ENCODE measurements at regions not wholly inside any gene's neighbourhood (a gene's known extent, or its start where the extent isn't known, plus 50 kb on each side); places are given as distances from the start of the nearest gene placed in this dataset.

DNA sequence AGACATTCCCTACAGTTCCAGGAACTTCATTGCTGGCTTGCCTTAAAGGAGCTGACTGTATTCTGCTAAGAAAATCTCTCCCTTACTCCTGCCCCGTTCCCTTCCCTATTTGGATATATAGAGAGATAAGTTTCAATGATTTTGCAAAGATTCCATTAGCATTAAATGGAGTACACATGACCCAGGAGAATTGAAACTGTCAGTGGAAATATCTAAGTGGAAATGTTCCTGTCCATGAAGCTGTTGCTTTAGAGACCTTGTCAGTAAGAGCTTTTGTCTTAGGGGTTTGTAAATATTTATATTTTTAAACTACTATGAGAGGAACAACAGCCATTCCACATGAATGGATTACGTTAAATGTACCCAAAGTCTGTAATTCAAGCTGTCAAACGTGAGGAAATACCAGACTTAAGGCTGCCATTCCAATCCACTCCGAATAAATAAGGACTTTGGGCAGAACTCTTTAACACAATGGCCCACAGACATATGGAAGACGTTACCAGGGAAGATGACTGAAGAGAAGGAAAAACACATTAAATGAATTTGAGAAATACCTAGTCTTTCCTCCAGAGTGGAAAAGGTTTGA, 387.1 kb upstream of the PAPPA start:
- no peak for ATAC-seq
- intact Hi-C loops (cut with micrococcal nuclease): no loop called here
- Mint-ChIP-seq H3K9me3 (no peaks in the 10 kb centered on the region), H3K36me3 (ENCODE audit: low read depth) (no peaks in the 10 kb centered on the region), H3K4me1 (ENCODE audit: low read depth) (no peaks in the 10 kb centered on the region), H3K27me3 (peaks cover 1% of the 10 kb centered on the region), H3K27ac (no peak overlapping the region), H3K4me3 (no peak overlapping the region)
- POLR2A ChIA-PET: no interaction called here
- DNase-seq: no peak
- TF ChIP-seq, protein P1, sequence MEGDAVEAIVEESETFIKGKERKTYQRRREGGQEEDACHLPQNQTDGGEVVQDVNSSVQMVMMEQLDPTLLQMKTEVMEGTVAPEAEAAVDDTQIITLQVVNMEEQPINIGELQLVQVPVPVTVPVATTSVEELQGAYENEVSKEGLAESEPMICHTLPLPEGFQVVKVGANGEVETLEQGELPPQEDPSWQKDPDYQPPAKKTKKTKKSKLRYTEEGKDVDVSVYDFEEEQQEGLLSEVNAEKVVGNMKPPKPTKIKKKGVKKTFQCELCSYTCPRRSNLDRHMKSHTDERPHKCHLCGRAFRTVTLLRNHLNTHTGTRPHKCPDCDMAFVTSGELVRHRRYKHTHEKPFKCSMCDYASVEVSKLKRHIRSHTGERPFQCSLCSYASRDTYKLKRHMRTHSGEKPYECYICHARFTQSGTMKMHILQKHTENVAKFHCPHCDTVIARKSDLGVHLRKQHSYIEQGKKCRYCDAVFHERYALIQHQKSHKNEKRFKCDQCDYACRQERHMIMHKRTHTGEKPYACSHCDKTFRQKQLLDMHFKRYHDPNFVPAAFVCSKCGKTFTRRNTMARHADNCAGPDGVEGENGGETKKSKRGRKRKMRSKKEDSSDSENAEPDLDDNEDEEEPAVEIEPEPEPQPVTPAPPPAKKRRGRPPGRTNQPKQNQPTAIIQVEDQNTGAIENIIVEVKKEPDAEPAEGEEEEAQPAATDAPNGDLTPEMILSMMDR (IDR thresholded peaks at IDR 0.05): no peak
- CTCF ChIA-PET: no interaction called here

DNA sequence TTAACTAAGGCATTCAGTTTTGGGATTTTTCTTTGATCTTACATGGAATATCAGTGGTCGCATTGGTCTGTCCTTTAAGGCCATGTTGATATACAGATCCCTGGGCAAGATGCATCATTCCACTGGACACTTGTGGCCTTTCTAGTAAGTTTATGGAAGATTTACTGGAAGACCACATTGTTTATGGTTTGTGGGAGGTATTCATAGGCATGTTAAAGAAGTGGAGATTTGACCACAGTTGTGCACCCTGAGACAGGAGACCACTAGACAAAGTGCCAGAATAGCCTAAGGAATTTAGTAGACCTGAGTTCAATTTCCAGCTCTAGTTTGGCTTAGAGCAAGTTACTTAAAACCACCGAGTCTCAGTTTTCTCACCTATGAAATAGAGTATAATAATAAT, 383.1 kb upstream of the PAPPA start:
- POLR2A ChIA-PET: no interaction called here

DNA sequence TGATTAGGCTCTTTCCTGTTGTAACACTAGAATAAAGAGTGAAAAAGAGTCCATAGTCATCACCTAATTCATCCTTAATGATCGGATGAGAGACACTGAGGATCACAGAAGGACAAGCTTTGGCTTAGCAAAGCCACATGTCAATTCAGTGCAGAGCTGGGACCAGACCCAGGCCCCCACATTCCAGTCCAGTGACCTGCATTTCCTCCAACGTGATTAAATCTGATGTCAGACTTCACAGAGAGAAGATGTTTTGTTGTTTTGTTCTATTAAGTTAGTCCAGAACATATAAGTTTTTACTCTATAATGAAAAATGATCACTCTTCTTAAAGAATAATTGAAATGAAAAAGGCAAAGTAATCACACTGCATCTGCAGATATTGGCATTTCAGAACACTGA, 377.9 kb upstream of the PAPPA start:
- no peak for ATAC-seq
- H3K4me1 Mint-ChIP-seq (ENCODE audit: low read depth): no peaks in the 10 kb centered on the region
- no peak overlapping the region for H3K27ac Mint-ChIP-seq
- H3K27me3 Mint-ChIP-seq: peaks cover 2% of the 10 kb centered on the region
- no peak overlapping the region for H3K4me3 Mint-ChIP-seq
- no peaks in the 10 kb centered on the region for H3K9me3 Mint-ChIP-seq
- POLR2A ChIA-PET: no interaction called here
- CTCF ChIA-PET: no interaction called here
- no peaks in the 10 kb centered on the region for H3K36me3 Mint-ChIP-seq (ENCODE audit: low read depth)
- no peak for DNase-seq
- intact Hi-C loops (cut with micrococcal nuclease): no loop called here
- TF ChIP-seq, protein P1 (IDR thresholded peaks at IDR 0.05): no peak

More for the DNA sequence above, 383.1 kb upstream of the PAPPA start:
- no peak overlapping the region for H3K27ac Mint-ChIP-seq
- H3K4me1 Mint-ChIP-seq (ENCODE audit: low read depth): no peaks in the 10 kb centered on the region
- intact Hi-C loops (cut with micrococcal nuclease): no loop called here
- H3K36me3 Mint-ChIP-seq (ENCODE audit: low read depth): no peaks in the 10 kb centered on the region
- ATAC-seq (no peak), DNase-seq (no peak)
- H3K9me3 Mint-ChIP-seq: no peaks in the 10 kb centered on the region
- H3K27me3 Mint-ChIP-seq: peaks cover 3% of the 10 kb centered on the region
- CTCF ChIA-PET: no interaction called here
- TF ChIP-seq, protein P1 (IDR thresholded peaks at IDR 0.05): no peak
- no peak overlapping the region for H3K4me3 Mint-ChIP-seq

DNA sequence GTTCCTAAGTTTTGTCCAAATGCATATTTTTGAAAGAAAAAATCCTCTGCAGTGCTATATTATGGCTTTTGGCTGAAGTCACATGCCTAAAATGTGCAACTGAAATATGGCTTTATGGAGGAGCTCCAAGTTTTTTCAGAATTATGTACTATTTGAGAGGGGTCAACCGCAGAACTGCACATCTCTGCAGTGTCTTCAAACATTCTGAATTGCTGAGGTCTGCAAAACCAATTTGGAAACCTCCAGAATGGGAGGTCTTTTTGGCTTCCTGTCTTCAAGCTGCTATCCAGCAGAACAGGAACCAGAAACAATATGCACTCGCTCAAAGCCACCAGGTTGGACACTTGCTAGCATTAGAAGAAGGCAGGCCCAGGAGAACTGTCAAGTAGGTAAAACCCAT, 376.0 kb upstream of the PAPPA start:
- H3K27me3 Mint-ChIP-seq: no peaks in the 10 kb centered on the region
- intact Hi-C loops (cut with micrococcal nuclease): no loop called here
- ATAC-seq (no peak), DNase-seq (no peak)
- no peak overlapping the region for H3K4me3 Mint-ChIP-seq
- no peak overlapping the region for H3K27ac Mint-ChIP-seq
- TF ChIP-seq, protein P1 (IDR thresholded peaks at IDR 0.05): no peak
- no peaks in the 10 kb centered on the region for H3K4me1 Mint-ChIP-seq (ENCODE audit: low read depth)
- ChIA-PET POLR2A (no interaction called here), CTCF (no interaction called here)
- no peaks in the 10 kb centered on the region for H3K36me3 Mint-ChIP-seq (ENCODE audit: low read depth)
- no peaks in the 10 kb centered on the region for H3K9me3 Mint-ChIP-seq

DNA sequence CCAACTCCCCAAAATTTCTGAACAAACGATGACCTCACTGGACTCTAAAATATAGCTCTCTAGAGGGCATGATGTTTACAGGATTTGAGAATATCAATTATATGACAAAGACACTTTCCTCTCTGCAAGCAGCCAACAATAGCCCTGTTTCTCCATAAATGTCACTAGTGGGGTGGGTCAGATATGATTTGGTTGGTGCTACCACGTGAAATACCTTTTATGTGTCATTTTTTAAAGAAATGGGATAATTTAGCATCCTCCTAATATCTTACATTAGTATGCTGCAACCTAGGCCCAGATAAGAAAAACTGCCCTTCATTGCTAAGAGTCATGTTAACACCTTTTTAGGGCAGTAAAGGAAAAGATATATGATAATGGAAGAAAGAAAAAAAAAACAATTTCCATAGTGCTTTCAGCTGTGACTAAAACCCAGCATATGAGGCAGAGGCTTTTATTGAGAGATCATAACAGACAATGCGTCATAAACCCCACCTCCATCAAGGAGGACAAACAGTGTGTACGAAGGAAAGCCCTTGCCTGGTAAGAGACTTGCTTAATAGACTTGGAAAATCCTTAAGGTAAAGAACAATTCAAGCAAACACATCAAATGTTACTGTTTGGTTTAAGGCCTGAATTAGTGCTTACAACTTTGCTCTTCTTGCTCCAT, 372.4 kb upstream of the PAPPA start:
- ChIA-PET CTCF (no interaction called here), POLR2A (no interaction called here)
- Mint-ChIP-seq H3K9me3 (peaks cover 2% of the 10 kb centered on the region), H3K27ac (no peak overlapping the region), H3K36me3 (ENCODE audit: low read depth) (no peaks in the 10 kb centered on the region), H3K4me1 (ENCODE audit: low read depth) (no peaks in the 10 kb centered on the region), H3K27me3 (no peaks in the 10 kb centered on the region), H3K4me3 (no peak overlapping the region)
- ATAC-seq: no peak
- DNase-seq: no peak
- TF ChIP-seq, protein P1 (IDR thresholded peaks at IDR 0.05): no peak
- intact Hi-C loops (cut with micrococcal nuclease): no loop called here

Measured in activated CD8-positive, alpha-beta T cell treated with anti-CD3 and anti-CD28 coated beads for 36 hours (primary cell).